Heart left ventricle (tissue), 16 donors: ENCODE measurements at regions not wholly inside any gene's neighbourhood (a gene's known extent, or its start where the extent isn't known, plus 50 kb on each side); places are given as distances from the start of the nearest gene placed in this dataset.
A peak's percentile ranks its signal among the peaks of the same experiment; 100 is the strongest.

Experiments
- ATAC-seq, 4 donors: fragments of 200-7000 bp; cut with Tn5 transposase; one replicate each; pipeline ENCODE4 v1.9.1; 2020 to 2022; ENCODE audit warnings: moderate library complexity in 4 of 4, mild to moderate bottlenecking in 3 of 4, moderate number of reproducible peaks in 1 of 4
- DNase-seq, 5 donors: peaks; one replicate each; pipeline ENCODE4 v3.0.0-alpha.2; 2020
- H3K27ac ChIP-seq, 12 donors: fragments of 200-600 bp; sonication (generic) in 4 of 12; one replicate each; pipeline versions ENCODE4 v1.5.0 to v1.8.0; 2016 to 2022; ENCODE audit warnings: mild to moderate bottlenecking in 2 of 12
- H3K27me3 ChIP-seq, 9 donors: fragments of 200-600 bp; sonication (generic) in 2 of 9; one replicate each; pipeline versions ENCODE4 v1.5.1 to v1.8.0; 2016 to 2022; ENCODE audit warnings: mild to moderate bottlenecking in 3 of 9
- H3K36me3 ChIP-seq, 9 donors: fragments of 200-600 bp; sonication (generic) in 2 of 9; one replicate each; pipeline versions ENCODE4 v1.5.0 to v1.8.0; 2018 to 2022; ENCODE audit warnings: mild to moderate bottlenecking in 2 of 9
- H3K4me1 ChIP-seq, 12 donors: fragments of 200-600 bp; sonication (generic) in 4 of 12; one replicate each; pipeline versions ENCODE4 v1.5.0 to v1.8.0; 2016 to 2022; ENCODE audit warnings: mild to moderate bottlenecking in 3 of 12
- H3K4me3 ChIP-seq, 12 donors: fragments of 200-600 bp; sonication (generic) in 4 of 12; one replicate each; pipeline versions ENCODE4 v1.5.0 to v1.8.0; 2017 to 2022; ENCODE audit warnings: mild to moderate bottlenecking in 9 of 12, moderate library complexity in 4 of 12
- H3K9me3 ChIP-seq, 12 donors: fragments of 200-600 bp; sonication (generic) in 4 of 12; one replicate each; pipeline versions ENCODE4 v1.5.0 to v1.8.0; 2016 to 2022; ENCODE audit warnings: mild to moderate bottlenecking in 1 of 12
- CTCF ChIP-seq, 12 donors: fragments of 200-600 bp; sonication (generic) in 4 of 12; IDR thresholded peaks; one replicate each; pipeline versions ENCODE4 v1.5.0 to v1.8.0; 2018 to 2022; ENCODE audit warnings: antibody characterized with exemption in 12 of 12, mild to moderate bottlenecking in 5 of 12
- POLR2A ChIP-seq, 2 donors: fragments of 450-650 bp; IDR thresholded peaks; one replicate each; pipeline ENCODE4 v1.6.1; 2017; ENCODE audit warnings: antibody characterized with exemption in 2 of 2, mild to moderate bottlenecking in 2 of 2, moderate library complexity in 2 of 2
- WGBS, 4 donors: extraction: QIAGEN DNeasy Blood & Tissue Kit in 2 of 4; methylation state at CpG; one replicate each; pipeline versions ENCODE4 v1.1.5 to v1.1.7; 2013 to 2018; 5-methylcytosine and 5-hydroxymethylcytosine counted together
- intact Hi-C, 10 donors: fragments of 100-400 bp; cut with DNase I; formaldehyde crosslinking; loops; one replicate each; pipeline versions ENCODE4 v1.11.1 to v1.14.2; 2022
- donor health status: ischemic (EF 13 %, LVEDD 7.1; RV severe dilation, severe dysfunction).
- donor health status: healthy with polysubstance abuse.
- donor health status: DM: no; HTN: yes; CAD: no.
- donor health status: DM: no; HTN: no; CAD: no.
- donor health status: ischemic (EF 25% LVEDD 6.9; RV normal size, moderate dysfunction).
- donor health status: ischemic (EF 25% LVEDD 5.7; RV mildly dilated, moderate dysfunction).
- donor health status: healthy.
- donor health status: DM: yes; HTN: yes; CAD: no.
- donor health status: ischemic (EF 35%, LVEDD 5.7; RV mildly dilated, moderate dysfunction).
- donor health status: nonischemic (EF 11% LVEDD 7.7; RV severe dilation, severe dysfunction).
- donor health status: DM: yes; HTN: yes; CAD: no.
- donor health status: PGD.
- donor health status: ischemic (EF 29% LVEDD 5.4; RV normal size, mild dysfunction).
- donor health status: nonischemic (EF 23%, LVEDD 6.1; RV moderate dilation, normal function).

DNA sequence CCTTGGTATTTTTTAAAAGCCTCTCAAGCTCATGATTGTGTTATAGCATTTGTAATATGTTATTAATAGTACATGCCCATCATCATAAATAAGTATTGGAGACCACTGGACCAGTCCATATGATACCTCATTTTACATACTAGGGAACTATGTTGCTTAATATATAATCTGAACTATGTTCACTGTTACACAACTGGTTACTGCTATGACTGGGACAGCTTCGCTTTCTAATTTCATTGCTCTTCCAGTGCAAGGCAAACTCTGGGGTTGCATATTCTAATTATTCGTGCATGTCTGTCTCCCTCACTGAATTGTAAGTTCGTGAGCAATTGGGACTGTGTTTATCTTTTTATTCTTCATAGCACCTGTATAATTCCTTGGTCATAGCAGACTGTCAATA, 330.5 kb downstream of the RAPGEF2 start:
- H3K27ac ChIP-seq: no peak overlapping the region
- no peaks in the 10 kb centered on the region for H3K27me3 ChIP-seq
- H3K9me3 ChIP-seq: no peaks in the 10 kb centered on the region
- no peak overlapping the region for H3K4me3 ChIP-seq
- intact Hi-C loops: no loop called here
- WGBS, 4 donors: 82 to 90% (median 85%) methylated on average over 3 of the region's 3 CpGs
- no peak for ATAC-seq
- no peak for DNase-seq
- H3K4me1 ChIP-seq: peaks cover 0 to 22% (median 13%) of the 10 kb centered on the region in 12 donors
- TF ChIP-seq CTCF (IDR thresholded peaks at IDR 0.05): no peak
- no peak for TF ChIP-seq POLR2A (IDR thresholded peaks at IDR 0.05)
- no peaks in the 10 kb centered on the region for H3K36me3 ChIP-seq

GRCh38 chr4:159434114-159434870, 331.4 kb downstream of the RAPGEF2 start:
- TF ChIP-seq CTCF (IDR thresholded peaks at IDR 0.05) (no peak), POLR2A (IDR thresholded peaks at IDR 0.05) (no peak)
- Histone ChIP-seq H3K9me3 (no peaks in the 10 kb centered on the region), H3K27ac (no peak overlapping the region), H3K36me3 (no peaks in the 10 kb centered on the region), H3K4me3 (no peak overlapping the region), H3K4me1 (peaks cover 0 to 16% (median 4%) of the 10 kb centered on the region in 12 donors), H3K27me3 (no peaks in the 10 kb centered on the region)
- 71 to 79% (median 77%) methylated on average over 4 of the region's 4 CpGs for WGBS, 4 donors
- intact Hi-C loops: no loop called here
- ATAC-seq (no peak), DNase-seq (no peak)

GRCh38 chr4:159434871-159435241, 332.0 kb downstream of the RAPGEF2 start:
- Histone ChIP-seq H3K36me3 (no peaks in the 10 kb centered on the region), H3K27ac (no peak overlapping the region), H3K9me3 (no peaks in the 10 kb centered on the region), H3K27me3 (no peaks in the 10 kb centered on the region), H3K4me3 (no peak overlapping the region), H3K4me1 (peaks cover 0 to 10% (median 0%) of the 10 kb centered on the region in 12 donors)
- 94 to 97% (median 96%) methylated on average over 8 of the region's 8 CpGs for WGBS, 4 donors
- TF ChIP-seq POLR2A (IDR thresholded peaks at IDR 0.05) (no peak), CTCF (IDR thresholded peaks at IDR 0.05) (no peak)
- ATAC-seq (no peak), DNase-seq (no peak)
- intact Hi-C loops: no loop called here

DNA sequence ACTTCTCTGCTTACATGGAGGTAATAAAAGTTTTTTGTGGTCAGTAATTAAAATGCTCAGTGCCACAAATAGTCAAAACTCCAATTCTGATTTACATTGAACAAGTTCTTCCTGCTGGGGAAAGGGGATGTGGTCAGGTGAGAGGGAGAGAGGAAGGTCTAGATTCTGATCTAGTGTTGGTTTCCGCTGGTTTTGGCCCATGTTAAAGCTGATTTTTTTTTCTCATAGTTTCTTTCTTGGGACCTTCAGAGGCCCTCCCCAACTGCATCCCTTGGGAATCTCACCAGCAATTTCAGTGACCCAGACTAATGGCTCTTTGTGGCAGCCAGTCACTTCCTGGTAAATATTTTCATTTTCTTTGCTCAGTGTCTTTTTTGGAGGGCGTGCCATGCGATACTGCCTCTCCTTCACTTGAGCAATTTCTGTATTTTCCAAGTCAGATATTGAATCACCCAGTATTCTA, 332.7 kb downstream of the RAPGEF2 start:
- no peak for TF ChIP-seq CTCF (IDR thresholded peaks at IDR 0.05)
- no peak for TF ChIP-seq POLR2A (IDR thresholded peaks at IDR 0.05)
- Histone ChIP-seq H3K4me1 (peaks cover 0 to 9% (median 0%) of the 10 kb centered on the region in 12 donors), H3K36me3 (no peaks in the 10 kb centered on the region), H3K27me3 (no peaks in the 10 kb centered on the region), H3K27ac (peak overlapping the region in 1 of 12 donors; percentile 10), H3K9me3 (no peaks in the 10 kb centered on the region), H3K4me3 (no peak overlapping the region)
- intact Hi-C loops: no loop called here
- 68 to 73% (median 72%) methylated on average over 3 of the region's 3 CpGs for WGBS, 4 donors
- no peak for DNase-seq
- ATAC-seq: peak in 2 of 4 donors; percentile 12 to 13
